K562 (cell line): ENCODE measurements at regions not wholly inside any gene's neighbourhood (a gene's known extent, or its start where the extent isn't known, plus 50 kb on each side); places are given as distances from the start of the nearest gene placed in this dataset.

Source experiments
- NFIC ChIP-seq: fragments of 450-650 bp; IDR thresholded peaks from 2 replicates; pipeline ENCODE4 v1.6.1; 2017; ENCODE audit warnings: mild to moderate bottlenecking, inconsistent platforms
- POLR2A ChIP-seq: fragments of 450-650 bp; conservative IDR thresholded peaks from 2 replicates; pipeline ENCODE4 v1.6.1; 2016
- RFX5 ChIP-seq: IDR thresholded peaks from 2 replicates; pipeline ENCODE4 v1.6.1; 2011; ENCODE audit warnings: low read depth, mild to moderate bottlenecking, improper control_type of control experiment, low read length
- SMARCE1 ChIP-seq: fragments of 450-650 bp; IDR thresholded peaks from 2 replicates; pipeline ENCODE4 v1.7.1; 2016; ENCODE audit warnings: mild to moderate bottlenecking
- SREBF1 ChIP-seq: fragments of 150-350 bp; IDR thresholded peaks from 2 replicates; pipeline ENCODE4 v1.6.1; 2014; ENCODE audit warnings: antibody characterized with exemption, low read depth, low read length, borderline replicate concordance
- TAF1 ChIP-seq: IDR thresholded peaks from 2 replicates; pipeline ENCODE4 v1.6.1; 2011; ENCODE audit warnings: mild to moderate bottlenecking, low read length, moderate library complexity; ENCODE audit not compliant: insufficient read depth, control insufficient read depth, severe bottlenecking; ENCODE audit errors: extremely low read depth
- ZEB2 ChIP-seq: fragments of 450-650 bp; IDR thresholded peaks from 2 replicates; pipeline ENCODE4 v1.6.1; 2016
- ZNF23 ChIP-seq: fragments of 250-450 bp; sonication (Bioruptor Pico); IDR thresholded peaks from 2 replicates; pipeline ENCODE4 v1.4.0; 2020; ENCODE audit warnings: mild to moderate bottlenecking
- TF ChIP-seq, protein P1 (sequence below), 2 experiments: fragments of 450-650 bp; conservative IDR thresholded peaks; 2 replicates each; pipeline ENCODE4 v1.6.1; 2017; ENCODE audit warnings: mild to moderate bottlenecking in 2 of 2, moderate library complexity in 2 of 2
- TF ChIP-seq, protein P2 (sequence below), 2 experiments: fragments of 450-650 bp; formaldehyde crosslinking in 1 of 2; IDR thresholded peaks; 2 replicates each; pipeline versions ENCODE4 v1.4.0 to v1.6.1; 2014 to 2020; ENCODE audit warnings: mild to moderate bottlenecking in 2 of 2, borderline replicate concordance in 1 of 2, low read depth in 1 of 2

DNA sequence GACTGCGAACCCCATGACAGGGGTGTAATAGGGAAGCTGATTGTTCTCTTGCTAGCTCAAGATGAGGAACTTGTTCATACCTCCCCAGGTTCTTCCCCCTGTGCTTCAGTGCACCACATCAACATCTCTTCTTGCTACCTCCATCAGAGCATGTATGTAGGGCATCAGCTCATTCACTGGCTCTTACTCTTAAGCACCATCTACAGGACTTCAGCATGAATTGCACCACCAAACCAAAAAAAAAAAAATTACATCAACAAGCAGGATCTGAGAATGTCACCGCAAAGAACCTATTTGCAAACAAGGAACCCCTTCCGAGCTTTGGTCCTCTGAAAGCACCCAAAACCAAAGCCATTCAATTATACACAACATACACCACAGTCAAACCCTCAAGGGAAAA is 2226.5 kb upstream of the RAG2 start:
- TF ChIP-seq TAF1 (no peak), ZEB2 (no peak), POLR2A (no peak), SMARCE1 (no peak), RFX5 (no peak), ZNF23 (CRISPR knock-in tag) (no peak), SREBF1 (no peak), NFIC (no peak)
- TF ChIP-seq, protein P1, sequence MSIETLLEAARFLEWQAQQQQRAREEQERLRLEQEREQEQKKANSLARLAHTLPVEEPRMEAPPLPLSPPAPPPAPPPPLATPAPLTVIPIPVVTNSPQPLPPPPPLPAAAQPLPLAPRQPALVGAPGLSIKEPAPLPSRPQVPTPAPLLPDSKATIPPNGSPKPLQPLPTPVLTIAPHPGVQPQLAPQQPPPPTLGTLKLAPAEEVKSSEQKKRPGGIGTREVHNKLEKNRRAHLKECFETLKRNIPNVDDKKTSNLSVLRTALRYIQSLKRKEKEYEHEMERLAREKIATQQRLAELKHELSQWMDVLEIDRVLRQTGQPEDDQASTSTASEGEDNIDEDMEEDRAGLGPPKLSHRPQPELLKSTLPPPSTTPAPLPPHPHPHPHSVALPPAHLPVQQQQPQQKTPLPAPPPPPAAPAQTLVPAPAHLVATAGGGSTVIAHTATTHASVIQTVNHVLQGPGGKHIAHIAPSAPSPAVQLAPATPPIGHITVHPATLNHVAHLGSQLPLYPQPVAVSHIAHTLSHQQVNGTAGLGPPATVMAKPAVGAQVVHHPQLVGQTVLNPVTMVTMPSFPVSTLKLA (conservative IDR thresholded peaks at IDR 0.05) = no peak
- TF ChIP-seq, protein P2, sequence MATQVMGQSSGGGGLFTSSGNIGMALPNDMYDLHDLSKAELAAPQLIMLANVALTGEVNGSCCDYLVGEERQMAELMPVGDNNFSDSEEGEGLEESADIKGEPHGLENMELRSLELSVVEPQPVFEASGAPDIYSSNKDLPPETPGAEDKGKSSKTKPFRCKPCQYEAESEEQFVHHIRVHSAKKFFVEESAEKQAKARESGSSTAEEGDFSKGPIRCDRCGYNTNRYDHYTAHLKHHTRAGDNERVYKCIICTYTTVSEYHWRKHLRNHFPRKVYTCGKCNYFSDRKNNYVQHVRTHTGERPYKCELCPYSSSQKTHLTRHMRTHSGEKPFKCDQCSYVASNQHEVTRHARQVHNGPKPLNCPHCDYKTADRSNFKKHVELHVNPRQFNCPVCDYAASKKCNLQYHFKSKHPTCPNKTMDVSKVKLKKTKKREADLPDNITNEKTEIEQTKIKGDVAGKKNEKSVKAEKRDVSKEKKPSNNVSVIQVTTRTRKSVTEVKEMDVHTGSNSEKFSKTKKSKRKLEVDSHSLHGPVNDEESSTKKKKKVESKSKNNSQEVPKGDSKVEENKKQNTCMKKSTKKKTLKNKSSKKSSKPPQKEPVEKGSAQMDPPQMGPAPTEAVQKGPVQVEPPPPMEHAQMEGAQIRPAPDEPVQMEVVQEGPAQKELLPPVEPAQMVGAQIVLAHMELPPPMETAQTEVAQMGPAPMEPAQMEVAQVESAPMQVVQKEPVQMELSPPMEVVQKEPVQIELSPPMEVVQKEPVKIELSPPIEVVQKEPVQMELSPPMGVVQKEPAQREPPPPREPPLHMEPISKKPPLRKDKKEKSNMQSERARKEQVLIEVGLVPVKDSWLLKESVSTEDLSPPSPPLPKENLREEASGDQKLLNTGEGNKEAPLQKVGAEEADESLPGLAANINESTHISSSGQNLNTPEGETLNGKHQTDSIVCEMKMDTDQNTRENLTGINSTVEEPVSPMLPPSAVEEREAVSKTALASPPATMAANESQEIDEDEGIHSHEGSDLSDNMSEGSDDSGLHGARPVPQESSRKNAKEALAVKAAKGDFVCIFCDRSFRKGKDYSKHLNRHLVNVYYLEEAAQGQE (IDR thresholded peaks at IDR 0.05; ENCODE audit: borderline replicate concordance) = no peak
- TF ChIP-seq, protein P2 (CRISPR knock-in tag; IDR thresholded peaks at IDR 0.05; ENCODE audit: low read depth) = no peak
